OCI-M2 (cell line): ENCODE measurements at regions not wholly inside any gene's neighbourhood (a gene's known extent, or its start where the extent isn't known, plus 50 kb on each side); places are given as distances from the start of the nearest gene placed in this dataset.
"Not testable (repeated sequence)": the region's sequence is repeated elsewhere in the genome, so short reads cannot be mapped to it uniquely, and the experiment has no call there.

Experiments
- DNase-seq: peaks from one replicate; lab custom pipeline; 2025; ENCODE audit not compliant: unreplicated experiment; lab: John Stamatoyannopoulos, UW

DNA sequence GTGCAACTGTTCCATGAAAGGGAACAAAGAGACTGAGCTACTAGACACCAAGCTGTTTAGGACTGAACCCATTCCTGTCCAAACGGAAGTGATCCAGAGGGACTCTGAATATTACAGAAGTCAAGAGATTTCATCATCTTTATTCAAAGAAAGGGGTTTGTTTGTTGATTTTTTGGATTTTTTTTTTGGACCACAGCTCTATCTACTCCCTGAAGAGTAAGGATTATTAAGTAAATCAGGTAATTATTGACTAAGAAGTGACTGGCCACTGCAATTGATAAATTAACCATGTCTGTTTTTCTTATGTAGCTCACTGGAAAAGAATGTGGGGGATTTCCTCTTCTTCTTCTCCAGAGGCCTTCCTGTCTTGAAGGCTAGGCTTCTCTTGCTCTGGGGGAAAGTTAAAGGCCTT lies 146.6 kb upstream of the TPM1 start:
- no peak for DNase-seq

DNA sequence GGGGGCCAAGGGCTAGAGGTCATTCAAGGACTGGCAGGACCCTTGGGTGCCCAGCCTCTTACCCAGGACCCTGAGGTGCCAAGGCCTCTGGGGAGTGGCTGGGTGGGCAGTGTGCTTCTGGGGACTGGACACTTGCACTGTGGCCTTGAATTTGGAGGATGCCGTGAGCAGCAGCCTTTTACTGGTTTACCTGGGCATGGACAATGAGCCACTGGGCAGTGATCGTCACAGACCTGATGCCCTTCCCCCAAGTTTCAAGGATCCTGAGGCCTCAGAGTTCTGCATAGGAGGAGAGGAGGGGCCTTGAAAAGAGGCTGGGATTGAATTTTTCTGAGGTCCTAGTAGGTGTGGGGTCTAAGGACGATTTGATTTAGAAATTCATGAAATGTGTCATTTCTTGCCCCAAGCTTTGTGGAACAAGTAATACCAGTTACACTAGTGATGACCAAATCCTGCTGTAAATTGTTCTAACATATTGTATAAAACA lies 146.1 kb upstream of the TPM1 start:
- no peak for DNase-seq

DNA sequence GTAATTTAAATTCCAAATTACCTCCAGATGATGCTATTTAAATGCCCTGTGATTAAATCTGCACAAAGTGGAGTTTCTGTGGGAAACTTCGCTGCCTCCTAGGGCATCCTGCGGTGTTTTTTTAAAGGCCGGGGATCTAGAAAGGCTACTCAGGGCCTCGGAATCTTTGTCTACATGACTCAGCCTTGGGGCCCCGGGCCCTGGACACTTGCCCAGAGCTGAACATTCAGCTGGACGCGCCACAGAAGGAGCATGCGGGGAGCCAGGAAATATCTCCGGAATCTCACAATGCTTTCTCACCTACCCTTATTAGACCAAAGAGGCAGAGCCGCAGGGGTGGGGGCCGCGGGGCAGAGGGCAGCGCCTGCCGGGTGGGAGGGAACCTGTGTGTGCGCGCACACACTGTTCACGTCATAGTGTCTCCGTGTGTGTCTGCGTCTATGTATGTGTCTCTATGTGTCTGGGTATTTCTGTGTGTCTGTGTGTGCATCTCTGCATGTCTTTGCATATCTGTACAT lies 145.5 kb upstream of the TPM1 start:
- DNase-seq: no peak

DNA sequence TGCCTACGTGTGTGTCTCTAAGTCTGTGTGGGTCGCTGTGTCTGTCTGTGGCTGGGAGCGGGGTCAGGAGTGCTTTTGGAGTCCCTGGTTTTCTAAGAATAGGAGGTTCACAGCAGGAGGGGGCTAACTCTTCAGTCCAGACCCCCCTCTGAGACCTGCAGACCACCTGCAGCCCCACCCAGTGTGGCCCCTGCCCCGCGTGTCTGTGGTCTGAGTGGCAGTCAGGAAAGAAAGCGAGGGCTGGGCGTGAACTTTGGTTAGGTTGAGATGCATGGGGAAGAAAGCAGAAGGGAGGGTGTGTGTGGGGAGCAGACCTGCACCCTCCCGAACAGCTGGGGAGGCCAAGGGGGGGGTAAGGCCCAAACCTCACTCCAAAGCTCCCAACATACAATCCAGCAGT lies 144.9 kb upstream of the TPM1 start:
- DNase-seq: no peak

DNA sequence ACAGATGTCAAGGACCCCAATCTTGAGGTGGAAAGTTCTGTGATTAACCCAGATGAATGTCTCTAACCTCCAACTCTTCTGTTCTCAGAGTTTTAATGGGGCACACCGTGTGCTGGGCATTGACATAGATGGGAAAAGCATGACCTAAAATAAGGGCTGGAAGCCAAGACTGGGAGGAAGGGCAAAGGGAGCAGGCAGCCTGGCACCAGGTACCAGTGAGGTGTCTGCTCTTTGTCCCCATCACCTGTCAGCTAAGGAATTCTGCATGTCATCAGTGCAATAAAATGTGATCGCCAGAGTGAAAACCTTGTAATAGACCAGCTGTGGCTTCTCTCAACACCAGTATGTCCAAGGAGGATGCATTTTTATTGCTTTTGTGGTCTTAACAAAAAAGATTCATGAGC lies 143.5 kb upstream of the TPM1 start:
- DNase-seq: no peak

DNA sequence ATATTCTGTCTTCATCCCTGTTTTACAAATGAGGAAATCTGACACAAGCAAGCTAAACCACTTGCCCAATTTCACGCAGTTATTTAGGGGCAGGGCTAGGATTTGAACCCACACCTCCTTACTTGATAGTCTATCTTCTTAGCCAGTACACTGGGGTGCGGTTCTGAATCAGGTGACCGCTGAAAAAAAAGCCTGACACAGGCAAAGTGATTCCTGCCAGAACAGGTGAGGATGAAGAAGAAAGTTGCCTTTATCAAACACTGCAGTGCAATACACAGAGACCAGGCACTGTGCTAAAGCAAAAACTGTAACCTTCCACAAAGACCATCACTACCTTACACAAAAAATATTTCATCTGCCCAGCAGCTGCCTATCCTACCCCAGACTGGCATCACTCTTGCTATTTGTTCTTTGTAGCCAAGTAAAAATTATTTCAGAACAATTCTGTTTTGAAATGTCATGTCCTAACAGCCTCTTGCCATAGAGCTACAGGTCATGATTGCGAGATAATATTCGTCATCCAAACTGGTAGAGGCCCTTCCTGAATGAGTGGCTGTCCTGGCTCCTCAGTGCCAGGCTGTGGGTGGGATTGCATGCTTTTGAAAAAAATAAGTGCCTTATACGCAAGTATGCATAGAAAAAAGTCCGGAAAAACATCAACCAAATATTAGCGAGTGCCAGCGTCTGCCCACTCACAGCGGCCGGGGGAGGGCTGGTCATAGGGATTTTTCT lies 142.3 kb upstream of the TPM1 start:
- no peak for DNase-seq

DNA sequence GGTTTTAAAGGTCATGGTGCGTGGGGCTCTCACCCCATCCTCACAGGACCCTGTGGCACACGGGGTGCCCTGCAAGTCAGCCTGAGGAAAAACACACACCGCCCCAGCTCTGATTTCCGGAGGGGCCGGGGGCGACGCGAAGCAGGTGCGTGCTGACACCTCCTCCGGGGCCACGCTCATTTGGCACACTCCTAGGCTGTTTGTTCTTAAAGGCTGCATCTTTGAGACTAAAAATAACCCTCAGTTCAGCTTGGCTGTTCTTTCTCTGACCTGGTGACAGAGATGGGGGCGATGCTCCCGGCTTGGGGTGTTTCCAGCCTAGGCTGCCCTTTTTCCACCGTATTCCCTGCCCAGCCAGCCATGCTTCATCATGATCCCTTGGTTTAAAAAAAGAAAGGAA lies 141.5 kb upstream of the TPM1 start:
- no peak for DNase-seq

DNA sequence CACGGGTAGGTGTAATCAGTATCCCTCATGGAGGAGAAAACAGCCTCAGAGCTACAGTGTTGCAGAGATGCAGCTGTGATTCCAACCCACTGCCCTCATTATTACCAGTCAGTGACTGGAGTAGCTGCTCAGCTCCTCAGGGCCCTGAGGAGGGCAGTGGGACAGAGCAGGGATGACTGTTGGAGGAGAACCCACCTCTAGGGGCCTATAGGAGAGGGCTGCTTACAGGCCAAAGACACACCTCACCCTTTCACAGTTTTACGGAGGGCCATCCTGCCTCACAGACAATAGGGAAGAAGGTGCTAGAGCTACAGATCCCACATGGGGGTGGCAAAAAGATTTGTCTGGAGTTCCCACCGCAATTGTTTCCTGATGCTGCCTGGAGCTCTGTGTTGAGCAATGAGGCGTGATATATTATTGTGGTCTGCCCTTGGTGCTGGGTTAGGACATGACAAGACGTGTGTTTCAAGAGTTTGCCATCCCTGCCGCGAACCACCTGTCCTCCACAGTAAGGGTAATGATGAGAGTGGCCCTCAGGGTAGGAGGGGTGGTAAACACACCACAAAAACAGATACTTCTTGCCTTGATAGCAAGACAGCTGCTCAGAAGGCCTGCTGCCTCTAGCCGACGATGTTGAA lies 140.5 kb upstream of the TPM1 start:
- no peak for DNase-seq

DNA sequence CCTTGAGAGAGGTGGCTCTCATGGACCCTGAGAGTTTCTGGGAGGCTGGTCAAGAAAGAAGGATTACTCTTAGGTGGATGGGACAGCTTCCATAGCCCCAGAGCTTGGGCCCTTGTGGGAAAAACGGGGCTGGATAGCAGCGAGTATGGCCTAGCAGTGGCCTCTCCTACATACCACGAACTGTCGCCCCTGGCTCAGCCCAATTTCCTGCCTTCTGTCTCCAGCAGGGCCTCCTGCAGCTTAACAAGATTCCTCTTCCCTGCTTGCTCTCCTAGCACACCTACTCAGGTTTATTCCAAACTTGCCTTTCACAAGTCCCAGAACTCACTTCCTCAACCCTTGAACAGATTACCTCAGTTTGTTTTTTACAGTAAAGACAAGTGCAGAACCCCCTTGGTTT lies 139.7 kb upstream of the TPM1 start:
- no peak for DNase-seq

DNA sequence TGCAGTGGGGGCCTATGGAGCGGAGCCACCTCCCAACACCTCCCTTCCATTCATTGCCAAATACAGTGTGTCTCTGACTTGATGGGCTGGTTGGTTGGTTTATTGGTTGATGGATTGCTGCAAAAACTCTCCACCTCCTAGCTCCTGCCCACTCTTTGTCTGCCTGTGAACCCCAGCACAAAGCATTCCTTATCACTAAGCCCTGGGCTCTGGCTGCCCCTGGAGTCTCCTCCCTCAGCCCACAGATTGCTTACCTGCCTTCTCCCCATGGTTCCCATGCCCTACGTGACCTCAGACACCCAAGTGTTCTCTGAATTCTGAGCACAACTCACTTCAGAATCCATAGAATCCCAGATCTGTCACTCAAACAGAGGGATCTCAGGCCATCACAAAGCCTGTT lies 139.1 kb upstream of the TPM1 start:
- no peak for DNase-seq

DNA sequence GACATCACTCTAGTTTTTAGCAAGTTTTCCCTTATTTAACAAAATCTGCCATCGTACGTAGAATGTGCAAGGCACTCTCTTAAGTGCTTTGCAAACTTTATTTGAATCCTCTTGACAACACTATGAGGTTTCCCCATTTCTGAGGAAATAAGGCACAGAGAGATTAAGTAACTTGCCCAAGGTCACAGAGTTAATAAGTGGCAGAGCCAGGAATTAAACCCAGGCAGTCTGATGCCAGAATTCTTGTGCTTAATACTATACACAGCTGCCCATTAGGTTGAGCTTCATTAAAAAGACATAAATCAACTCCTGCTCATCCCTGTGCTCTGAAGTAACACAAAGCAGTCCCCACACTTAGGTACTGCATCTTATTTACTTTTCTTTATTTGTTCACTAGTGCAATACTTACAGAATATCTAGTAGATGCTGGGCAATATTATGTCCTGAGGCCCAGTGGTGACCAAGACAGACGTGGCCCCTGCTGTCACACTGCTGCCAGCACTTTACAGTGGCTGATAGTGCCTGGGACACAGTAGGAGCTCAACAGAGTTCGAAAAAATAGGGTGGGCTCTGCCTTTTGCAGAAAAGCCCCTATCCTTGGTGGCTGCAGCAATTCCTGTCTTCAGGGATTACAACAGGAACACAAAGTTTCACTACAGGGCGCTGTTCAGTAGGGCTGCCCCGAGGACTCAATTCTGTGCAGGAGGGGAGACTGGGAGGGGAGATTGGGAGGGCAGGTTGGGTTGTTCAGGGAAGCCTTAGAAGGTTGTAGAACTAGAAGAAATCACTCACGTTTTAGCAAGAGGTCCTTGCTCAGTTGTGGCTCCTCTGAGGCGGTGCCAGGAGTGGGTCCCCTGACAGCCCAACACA lies 138.3 kb upstream of the TPM1 start:
- no peak for DNase-seq

DNA sequence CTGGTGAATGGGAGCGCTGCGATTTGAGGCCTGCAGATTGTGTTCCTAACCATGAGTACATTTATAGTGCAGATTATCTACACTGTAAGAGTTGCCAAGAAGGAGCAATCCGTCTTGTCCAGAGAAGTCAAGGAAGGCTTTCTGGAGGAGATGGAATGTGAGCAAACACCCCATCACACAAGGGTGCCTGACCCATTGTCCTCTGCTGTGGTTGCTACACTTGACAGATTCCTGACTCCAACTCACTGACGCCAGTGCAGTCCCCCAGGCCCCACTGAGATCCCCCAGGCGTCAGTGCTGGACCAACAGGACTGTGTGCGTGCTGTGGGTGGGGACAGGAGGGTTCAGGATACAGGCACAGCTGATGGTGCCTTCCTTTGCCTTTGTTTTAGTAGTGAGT lies 135.9 kb upstream of the TPM1 start:
- no peak for DNase-seq

DNA sequence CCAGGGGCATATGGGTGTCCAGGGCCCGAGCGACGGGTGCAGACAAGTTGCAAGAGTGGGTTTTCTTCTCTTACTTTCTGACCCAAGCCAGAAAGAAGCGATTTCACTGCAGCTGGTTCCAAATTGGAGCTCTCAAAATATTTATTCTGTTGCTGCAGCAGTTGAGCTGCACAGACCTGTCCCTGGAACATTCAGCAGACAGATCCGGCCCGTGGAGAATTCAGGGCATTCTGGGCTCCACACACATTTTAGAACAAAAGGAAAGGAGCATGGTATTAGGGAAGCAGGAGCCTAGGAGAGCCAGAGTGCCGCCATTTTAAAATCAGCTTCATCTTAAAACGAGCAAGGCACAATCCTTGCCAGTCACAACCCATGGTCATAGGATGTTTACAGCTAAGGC lies 135.3 kb upstream of the TPM1 start:
- no peak for DNase-seq

DNA sequence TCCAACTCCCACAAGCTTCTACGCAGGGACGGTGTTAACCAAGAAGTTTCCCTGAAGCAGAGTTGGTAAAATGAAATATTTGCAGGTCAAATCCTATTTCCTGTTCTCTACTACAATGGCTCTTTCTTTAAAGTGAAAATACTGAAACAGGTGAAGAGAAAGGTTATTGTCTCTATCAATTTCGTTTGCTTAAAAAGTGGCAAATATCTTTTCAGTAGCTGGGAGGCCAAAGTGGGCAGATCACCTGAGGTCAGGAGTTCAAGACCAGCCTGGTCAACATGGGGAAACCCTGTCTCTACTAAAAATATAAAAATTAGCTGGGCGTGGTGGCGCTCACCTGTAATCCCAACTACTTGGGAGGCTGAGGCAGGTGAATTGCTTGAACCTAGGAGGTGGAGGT lies 134.2 kb upstream of the TPM1 start:
- DNase-seq: not testable (repeated sequence)

DNA sequence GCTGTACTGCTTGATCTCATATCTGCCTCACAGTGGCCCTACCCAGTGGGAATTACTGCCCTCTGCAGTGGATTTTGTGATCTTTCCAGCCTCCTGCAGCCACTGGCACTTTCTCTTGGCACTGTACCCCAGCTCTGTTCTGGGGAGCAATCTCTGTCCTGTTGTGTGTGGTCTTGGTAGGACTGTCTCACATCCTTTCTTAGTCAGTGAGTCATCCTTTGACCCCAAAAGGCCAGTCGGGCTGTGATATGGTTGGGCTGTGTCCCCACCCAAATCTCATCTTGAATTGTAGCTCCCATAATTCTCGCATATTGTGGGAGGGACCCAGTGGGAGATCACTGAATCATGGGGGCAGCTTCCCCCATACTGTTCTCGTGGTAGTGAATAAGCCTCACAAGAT lies 133.3 kb upstream of the TPM1 start:
- DNase-seq: no peak

DNA sequence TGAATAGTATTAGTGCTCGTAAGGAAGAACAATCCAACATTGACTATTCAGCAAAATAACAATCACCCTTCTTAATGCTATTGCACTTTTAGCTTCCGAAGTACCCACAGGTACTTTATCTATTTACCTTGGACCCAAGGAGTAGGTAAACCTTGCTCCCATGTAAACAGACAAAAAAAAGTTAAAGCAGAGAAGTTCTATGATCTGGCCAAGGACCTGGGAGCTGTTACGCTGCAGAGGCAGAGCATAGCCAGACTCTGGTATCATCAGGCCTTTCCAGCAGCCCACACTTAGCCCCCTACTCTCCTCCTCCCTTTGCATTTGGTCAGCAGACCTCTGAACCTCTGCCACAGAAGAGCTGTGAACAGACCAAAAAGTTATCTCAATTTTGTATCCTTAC lies 130.3 kb upstream of the TPM1 start:
- no peak for DNase-seq

DNA sequence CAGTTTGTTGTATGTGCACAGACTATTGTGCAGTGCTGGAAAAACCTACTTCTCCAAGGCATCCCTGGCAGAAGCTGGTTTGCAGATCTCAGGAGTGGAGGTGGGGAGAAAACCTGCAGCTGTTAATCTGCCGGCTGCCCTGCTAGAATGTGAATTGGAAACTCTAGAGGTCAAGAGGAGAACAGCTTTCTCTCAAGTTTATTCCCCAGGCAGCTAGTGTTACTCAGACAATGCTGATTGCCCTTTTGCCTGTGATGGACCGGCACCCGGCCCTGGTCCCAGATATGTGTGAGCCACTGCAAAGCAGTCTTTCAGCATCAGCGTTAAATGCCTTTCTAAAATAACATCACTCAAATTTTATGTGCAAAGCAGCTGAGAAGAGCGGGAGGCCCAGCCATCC lies 129.7 kb upstream of the TPM1 start:
- no peak for DNase-seq

DNA sequence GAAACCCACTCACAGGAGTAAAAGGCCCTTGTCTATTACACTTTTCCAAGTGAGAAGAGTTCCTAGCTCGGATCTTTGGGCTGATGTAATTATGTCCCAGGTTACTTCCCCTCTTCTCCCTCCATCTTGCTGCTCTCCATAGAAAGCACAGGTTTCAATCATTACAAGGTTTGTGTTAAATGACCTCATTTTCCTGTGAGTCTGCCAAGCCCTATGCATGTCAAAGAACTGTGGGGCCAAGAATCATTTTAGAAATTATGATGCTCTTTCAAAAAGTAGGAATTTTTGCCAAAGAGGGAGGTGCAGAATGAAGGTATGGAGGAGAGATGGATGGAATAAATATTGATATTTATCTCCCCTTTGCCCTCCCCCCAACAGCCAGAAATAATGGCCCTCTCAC lies 129.3 kb upstream of the TPM1 start:
- no peak for DNase-seq

DNA sequence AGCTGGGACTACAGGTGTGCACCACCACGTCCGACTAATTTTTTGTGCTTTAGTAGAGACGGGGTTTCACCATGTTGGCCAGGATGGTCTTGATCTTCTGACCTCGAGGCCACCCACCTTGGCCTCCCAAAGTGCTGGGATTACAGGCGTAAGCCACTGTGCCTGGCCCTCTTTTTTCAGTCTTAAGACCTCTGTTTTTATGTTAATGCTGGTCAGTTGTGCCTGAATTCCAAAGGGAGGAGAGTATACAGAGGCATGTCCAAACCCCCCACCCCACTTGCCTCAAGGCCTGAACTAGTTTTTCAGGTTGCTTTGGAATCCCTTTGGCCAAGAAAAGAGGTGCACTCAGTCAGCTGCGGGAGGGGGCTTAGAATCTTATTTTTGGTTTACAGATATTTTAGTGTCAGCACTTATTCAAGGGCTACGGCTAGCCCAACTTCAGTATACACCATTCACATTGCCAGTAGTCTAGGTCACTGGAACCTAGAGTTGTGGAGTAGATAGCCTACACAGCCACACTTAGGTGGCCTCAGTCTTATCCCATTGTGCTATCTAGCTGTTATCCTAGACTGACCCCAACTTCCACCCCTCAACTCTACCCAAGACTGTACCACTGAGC lies 128.0 kb upstream of the TPM1 start:
- DNase-seq: no peak

DNA sequence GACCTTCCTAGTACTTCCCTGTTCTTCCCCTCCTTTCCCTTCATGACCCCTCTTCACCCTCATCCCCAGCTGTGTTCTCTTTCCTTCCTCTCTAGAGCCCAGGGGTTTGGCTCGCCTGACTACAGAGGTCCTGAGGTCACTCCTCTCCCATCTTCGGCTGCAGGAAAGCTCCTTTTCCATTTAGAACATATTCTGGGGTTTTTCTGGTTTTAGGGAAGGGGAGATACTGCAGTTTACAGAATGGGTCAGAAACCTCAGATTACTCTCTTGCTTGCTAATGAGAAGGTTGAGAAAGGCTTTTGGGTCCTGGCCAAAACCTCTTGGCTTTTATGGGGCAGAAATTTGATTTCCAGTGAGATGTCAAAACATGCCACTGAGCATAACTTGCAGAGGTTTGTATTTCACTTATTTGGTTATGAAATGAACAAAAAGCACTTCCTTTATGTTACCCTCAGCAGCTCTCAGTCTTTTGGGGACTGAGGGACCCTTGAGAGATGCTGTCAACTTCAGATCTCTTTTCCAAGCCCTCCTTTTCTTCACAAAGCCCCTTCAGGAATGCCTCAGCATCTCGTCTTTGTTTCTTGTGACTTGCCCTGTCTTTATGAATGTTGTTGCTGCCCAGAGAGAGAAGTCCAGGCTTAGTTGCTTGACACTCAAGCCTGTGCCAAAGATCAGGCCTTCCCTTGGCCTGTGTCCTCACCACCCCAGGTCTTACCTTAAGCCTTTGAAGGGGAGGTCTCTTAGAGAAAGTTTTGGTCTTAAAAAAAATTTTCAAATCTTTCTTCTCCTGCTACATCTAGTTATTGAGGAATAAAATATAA lies 121.7 kb upstream of the TPM1 start:
- no peak for DNase-seq
